Osteocyte (in vitro differentiated cells): ENCODE measurements at regions not wholly inside any gene's neighbourhood (a gene's known extent, or its start where the extent isn't known, plus 50 kb on each side); places are given as distances from the start of the nearest gene placed in this dataset.

Experiments
- DNase-seq: peaks from one replicate; pipeline ENCODE4 v3.0.0; 2021; ENCODE audit warnings: mixed read lengths; ENCODE audit not compliant: unreplicated experiment; ENCODE audit errors: extremely low spot score
- H3K27ac Mint-ChIP-seq: one replicate; pipeline ENCODE4 v1.8.0; 2021; ENCODE audit warnings: mild to moderate bottlenecking, mixed read lengths; ENCODE audit not compliant: unreplicated experiment
- H3K27me3 Mint-ChIP-seq: one replicate; pipeline ENCODE4 v1.8.0; 2021; ENCODE audit warnings: mixed read lengths; ENCODE audit not compliant: unreplicated experiment
- H3K36me3 Mint-ChIP-seq: one replicate; pipeline ENCODE4 v1.8.0; 2021; ENCODE audit warnings: mixed read lengths; ENCODE audit not compliant: unreplicated experiment
- H3K4me1 Mint-ChIP-seq: one replicate; pipeline ENCODE4 v1.8.0; 2021; ENCODE audit warnings: mixed read lengths; ENCODE audit not compliant: unreplicated experiment
- H3K4me3 Mint-ChIP-seq: one replicate; pipeline ENCODE4 v1.8.0; 2021; ENCODE audit warnings: mild to moderate bottlenecking, moderate library complexity, mixed read lengths; ENCODE audit not compliant: unreplicated experiment
- H3K9me3 Mint-ChIP-seq: one replicate; pipeline ENCODE4 v1.8.0; 2021; ENCODE audit warnings: mixed read lengths; ENCODE audit not compliant: unreplicated experiment
- TF ChIP-seq, protein P1 (sequence below): fragments of 200-600 bp; sonication (generic); IDR thresholded peaks from 2 replicates; pipeline ENCODE4 v1.5.0; 2021; ENCODE audit warnings: antibody characterized with exemption, mild to moderate bottlenecking, moderate library complexity

DNA sequence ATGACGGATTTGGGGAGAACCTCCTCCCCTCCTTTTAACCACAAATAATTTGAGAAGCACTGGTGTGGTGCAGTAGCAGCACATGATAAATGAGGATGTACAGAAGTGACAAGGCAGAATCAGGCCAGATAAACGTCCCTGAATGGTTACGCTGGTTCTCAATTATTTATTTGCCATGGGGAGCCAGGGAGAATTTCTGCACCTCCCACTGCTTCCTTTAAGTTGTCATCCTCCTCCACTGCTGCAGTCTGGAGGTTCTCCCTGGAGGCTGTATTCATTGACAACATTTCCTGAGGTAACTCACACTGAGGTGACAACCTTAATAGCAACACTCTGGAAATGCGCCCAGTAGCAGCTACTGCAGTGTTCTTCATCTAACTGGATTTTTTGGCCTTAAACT lies 308.9 kb upstream of the SLITRK1 start:
- Mint-ChIP-seq H3K4me1 (peaks cover 7% of the 10 kb centered on the region), H3K9me3 (peaks cover 5% of the 10 kb centered on the region), H3K27me3 (no peaks in the 10 kb centered on the region), H3K27ac (no peak overlapping the region), H3K36me3 (no peaks in the 10 kb centered on the region), H3K4me3 (no peak overlapping the region)
- no peak for DNase-seq
- TF ChIP-seq, protein P1, sequence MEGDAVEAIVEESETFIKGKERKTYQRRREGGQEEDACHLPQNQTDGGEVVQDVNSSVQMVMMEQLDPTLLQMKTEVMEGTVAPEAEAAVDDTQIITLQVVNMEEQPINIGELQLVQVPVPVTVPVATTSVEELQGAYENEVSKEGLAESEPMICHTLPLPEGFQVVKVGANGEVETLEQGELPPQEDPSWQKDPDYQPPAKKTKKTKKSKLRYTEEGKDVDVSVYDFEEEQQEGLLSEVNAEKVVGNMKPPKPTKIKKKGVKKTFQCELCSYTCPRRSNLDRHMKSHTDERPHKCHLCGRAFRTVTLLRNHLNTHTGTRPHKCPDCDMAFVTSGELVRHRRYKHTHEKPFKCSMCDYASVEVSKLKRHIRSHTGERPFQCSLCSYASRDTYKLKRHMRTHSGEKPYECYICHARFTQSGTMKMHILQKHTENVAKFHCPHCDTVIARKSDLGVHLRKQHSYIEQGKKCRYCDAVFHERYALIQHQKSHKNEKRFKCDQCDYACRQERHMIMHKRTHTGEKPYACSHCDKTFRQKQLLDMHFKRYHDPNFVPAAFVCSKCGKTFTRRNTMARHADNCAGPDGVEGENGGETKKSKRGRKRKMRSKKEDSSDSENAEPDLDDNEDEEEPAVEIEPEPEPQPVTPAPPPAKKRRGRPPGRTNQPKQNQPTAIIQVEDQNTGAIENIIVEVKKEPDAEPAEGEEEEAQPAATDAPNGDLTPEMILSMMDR: no peak

- H3K4me3 Mint-ChIP-seq: no peak overlapping the region
Measured at GRCh38 chr13:84187626-84188025, 305.4 kb upstream of the SLITRK1 start.

GRCh38 chr13:84139561-84140158 lies 257.4 kb upstream of the SLITRK1 start:
- Mint-ChIP-seq H3K9me3 (no peaks in the 10 kb centered on the region), H3K36me3 (no peaks in the 10 kb centered on the region), H3K27ac (no peak overlapping the region), H3K27me3 (no peaks in the 10 kb centered on the region), H3K4me1 (no peaks in the 10 kb centered on the region), H3K4me3 (no peak overlapping the region)
- DNase-seq: no peak
- TF ChIP-seq, protein P1: no peak

More at GRCh38 chr13:84187626-84188025, 305.4 kb upstream of the SLITRK1 start:
- Mint-ChIP-seq H3K9me3 (peaks cover 21% of the 10 kb centered on the region), H3K36me3 (peaks cover 1% of the 10 kb centered on the region), H3K27ac (no peak overlapping the region), H3K27me3 (no peaks in the 10 kb centered on the region), H3K4me1 (peaks cover 7% of the 10 kb centered on the region)
- no peak for DNase-seq
- TF ChIP-seq, protein P1: no peak

DNA sequence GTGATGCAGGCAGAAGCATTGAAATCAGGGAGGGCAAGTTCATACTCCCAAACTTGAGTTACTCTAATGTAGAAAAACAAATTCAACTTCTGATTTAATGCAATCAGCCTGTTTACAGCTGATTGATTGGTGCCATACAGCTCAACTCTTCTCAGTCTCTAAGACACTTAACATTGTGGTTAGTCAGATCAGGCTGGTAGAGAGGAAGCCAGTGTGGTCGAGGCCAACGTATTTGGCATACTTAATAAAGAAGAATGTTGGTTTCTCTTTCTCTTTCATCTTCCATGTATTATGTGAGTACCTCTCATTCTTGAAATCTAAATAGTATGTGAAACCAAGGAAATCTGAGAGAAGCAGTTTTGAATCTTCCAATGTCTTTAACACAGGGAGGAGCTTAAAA lies 255.0 kb upstream of the SLITRK1 start:
- Mint-ChIP-seq H3K27ac (no peak overlapping the region), H3K4me3 (no peak overlapping the region), H3K36me3 (no peaks in the 10 kb centered on the region), H3K27me3 (no peaks in the 10 kb centered on the region), H3K9me3 (no peaks in the 10 kb centered on the region), H3K4me1 (no peaks in the 10 kb centered on the region)
- TF ChIP-seq, protein P1: no peak
- no peak for DNase-seq

- H3K27ac Mint-ChIP-seq: no peak overlapping the region
- H3K4me3 Mint-ChIP-seq: no peak overlapping the region
- TF ChIP-seq, protein P1: no peak
- H3K9me3 Mint-ChIP-seq: no peaks in the 10 kb centered on the region
- no peaks in the 10 kb centered on the region for H3K27me3 Mint-ChIP-seq
- no peaks in the 10 kb centered on the region for H3K4me1 Mint-ChIP-seq
- no peaks in the 10 kb centered on the region for H3K36me3 Mint-ChIP-seq
- DNase-seq: no peak
Measured at GRCh38 chr13:84136582-84136981, 254.3 kb upstream of the SLITRK1 start.
